SH-SY5Y (cell line): ENCODE measurements at regions not wholly inside any gene's neighbourhood (a gene's known extent, or its start where the extent isn't known, plus 50 kb on each side); places are given as distances from the start of the nearest gene placed in this dataset.

Experiments
- GATA2 ChIP-seq: IDR thresholded peaks from 2 replicates; pipeline ENCODE4 v1.6.1; 2011; ENCODE audit warnings: mild to moderate bottlenecking, low read depth, low read length
- GATA3 ChIP-seq: IDR thresholded peaks from 2 replicates; pipeline ENCODE4 v1.6.1; 2011; ENCODE audit warnings: low read depth, mild to moderate bottlenecking, low read length, moderate library complexity

DNA sequence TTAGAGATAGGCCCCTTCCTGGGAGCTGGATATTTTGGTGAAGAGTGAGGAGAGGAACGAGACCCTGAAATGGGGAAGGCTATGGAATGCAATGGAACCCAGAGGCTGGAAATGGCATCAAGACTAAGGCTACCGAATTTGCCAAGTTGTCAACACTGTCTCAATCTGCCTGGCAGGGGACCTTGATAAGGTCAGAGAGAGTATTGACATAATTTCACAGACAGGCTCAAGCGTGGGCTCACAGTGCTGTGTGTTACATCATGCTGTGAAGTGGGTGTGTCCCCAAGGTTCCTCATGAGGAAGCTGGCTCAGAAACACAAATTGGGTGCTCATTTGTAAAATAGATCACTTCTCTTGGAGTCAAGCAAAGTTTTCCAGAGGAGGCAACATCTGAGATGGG, 51.8 kb upstream of the CYRIA start:
- TF ChIP-seq GATA2 (no peak), GATA3 (no peak)
